Vagina (tissue), 2 donors: ENCODE measurements at regions not wholly inside any gene's neighbourhood (a gene's known extent, or its start where the extent isn't known, plus 50 kb on each side); places are given as distances from the start of the nearest gene placed in this dataset.

ENCODE experiments used
- DNase-seq, 2 donors: peaks; one replicate each; pipeline ENCODE4 v3.0.0-alpha.2; 2017; ENCODE audit errors: extremely low spot score in 2 of 2
- H3K27ac ChIP-seq: fragments of 200-600 bp; sonication (generic); one replicate; pipeline ENCODE4 v1.5.1; 2019
- H3K27me3 ChIP-seq: fragments of 200-600 bp; sonication (generic); one replicate; pipeline ENCODE4 v1.5.1; 2019
- H3K36me3 ChIP-seq, 2 donors: fragments of 200-600 bp; sonication (generic); one replicate each; pipeline ENCODE4 v1.5.1; 2017 to 2019
- H3K4me1 ChIP-seq: fragments of 200-600 bp; sonication (generic); one replicate; pipeline ENCODE4 v1.5.1; 2019
- H3K4me3 ChIP-seq, 2 donors: fragments of 200-600 bp; sonication (generic); 1 replicate in 1 of 2; 2 replicates in 1 of 2; pipeline ENCODE4 v1.5.1; 2016 to 2019
- H3K9me3 ChIP-seq: fragments of 200-600 bp; sonication (generic); one replicate; pipeline ENCODE4 v1.5.1; 2019
- CTCF ChIP-seq, 3 experiments: fragments of 450-650 bp in 2 of 3; fragments of 200-600 bp in 1 of 3; sonication (generic) in 1 of 3; IDR thresholded peaks; one replicate each; pipeline ENCODE4 v1.5.1; 2017 to 2019; ENCODE audit warnings: antibody characterized with exemption in 3 of 3, mild to moderate bottlenecking in 2 of 3, moderate library complexity in 2 of 3
- POLR2A ChIP-seq, 2 donors: fragments of 450-650 bp; IDR thresholded peaks; one replicate each; pipeline ENCODE4 v1.6.1; 2017; ENCODE audit warnings: antibody characterized with exemption in 2 of 2, mild to moderate bottlenecking in 2 of 2, moderate library complexity in 2 of 2
- POLR2AphosphoS5 ChIP-seq, 2 donors: sonication (generic); formaldehyde crosslinking; IDR thresholded peaks; one replicate each; pipeline ENCODE4 v1.9.0; 2017; ENCODE audit warnings: antibody characterized with exemption in 2 of 2, mild to moderate bottlenecking in 2 of 2, low read depth in 1 of 2; ENCODE audit not compliant: insufficient read depth in 1 of 2
- intact Hi-C: fragments of 100-400 bp; cut with DNase I; formaldehyde crosslinking; loops from one replicate; pipeline ENCODE4 v1.15.1; 2023

- no peak overlapping the region for H3K4me3 ChIP-seq
- no peak overlapping the region for H3K27ac ChIP-seq
- no peaks in the 10 kb centered on the region for H3K9me3 ChIP-seq
- no peak for DNase-seq
- H3K36me3 ChIP-seq = no peaks in the 10 kb centered on the region
- H3K4me1 ChIP-seq = no peaks in the 10 kb centered on the region
- H3K27me3 ChIP-seq = no peaks in the 10 kb centered on the region
- intact Hi-C loops = no loop called here
- TF ChIP-seq CTCF (IDR thresholded peaks at IDR 0.05) (no peak), POLR2AphosphoS5 (IDR thresholded peaks at IDR 0.05; ENCODE audit: insufficient read depth in 1 of 2, low read depth in 1 of 2) (no peak), POLR2A (IDR thresholded peaks at IDR 0.05) (no peak)
These were observed 2159.7 kb upstream of the PIK3C3 start for GRCh38 chr18:39795350-39795749.

- Histone ChIP-seq H3K4me3 (no peak overlapping the region), H3K9me3 (no peaks in the 10 kb centered on the region), H3K36me3 (no peaks in the 10 kb centered on the region), H3K27ac (no peak overlapping the region), H3K27me3 (no peaks in the 10 kb centered on the region), H3K4me1 (no peaks in the 10 kb centered on the region)
- no peak for DNase-seq
- intact Hi-C loops = no loop called here
- no peak for TF ChIP-seq POLR2A (IDR thresholded peaks at IDR 0.05)
- TF ChIP-seq CTCF (IDR thresholded peaks at IDR 0.05) = no peak
These were observed 2161.4 kb upstream of the PIK3C3 start for GRCh38 chr18:39793609-39794008.

GRCh38 chr18:39788383-39788782 lies 2166.7 kb upstream of the PIK3C3 start:
- Histone ChIP-seq H3K9me3 (no peaks in the 10 kb centered on the region), H3K27me3 (no peaks in the 10 kb centered on the region), H3K4me1 (no peaks in the 10 kb centered on the region), H3K4me3 (no peak overlapping the region), H3K36me3 (no peaks in the 10 kb centered on the region), H3K27ac (no peak overlapping the region)
- TF ChIP-seq POLR2AphosphoS5 (IDR thresholded peaks at IDR 0.05; ENCODE audit: insufficient read depth in 1 of 2, low read depth in 1 of 2) = no peak
- no peak for TF ChIP-seq CTCF (IDR thresholded peaks at IDR 0.05)
- TF ChIP-seq POLR2A (IDR thresholded peaks at IDR 0.05) = no peak
- intact Hi-C loops = no loop called here
- no peak for DNase-seq

- Histone ChIP-seq H3K27ac (no peak overlapping the region), H3K36me3 (no peaks in the 10 kb centered on the region), H3K4me3 (no peak overlapping the region), H3K27me3 (no peaks in the 10 kb centered on the region), H3K9me3 (no peaks in the 10 kb centered on the region), H3K4me1 (no peaks in the 10 kb centered on the region)
- no peak for TF ChIP-seq CTCF (IDR thresholded peaks at IDR 0.05)
- TF ChIP-seq POLR2AphosphoS5 (IDR thresholded peaks at IDR 0.05; ENCODE audit: insufficient read depth in 1 of 2, low read depth in 1 of 2) = no peak
- TF ChIP-seq POLR2A (IDR thresholded peaks at IDR 0.05) = no peak
- intact Hi-C loops = no loop called here
- DNase-seq = no peak
These were observed 2168.6 kb upstream of the PIK3C3 start for GRCh38 chr18:39786477-39786876.

GRCh38 chr18:39784541-39784940 lies 2170.5 kb upstream of the PIK3C3 start:
- Histone ChIP-seq H3K36me3 (no peaks in the 10 kb centered on the region), H3K4me3 (no peak overlapping the region), H3K9me3 (no peaks in the 10 kb centered on the region), H3K4me1 (no peaks in the 10 kb centered on the region), H3K27me3 (no peaks in the 10 kb centered on the region), H3K27ac (no peak overlapping the region)
- intact Hi-C loops = no loop called here
- TF ChIP-seq POLR2AphosphoS5 (IDR thresholded peaks at IDR 0.05; ENCODE audit: insufficient read depth in 1 of 2, low read depth in 1 of 2) (no peak), POLR2A (IDR thresholded peaks at IDR 0.05) (no peak), CTCF (IDR thresholded peaks at IDR 0.05) (no peak)
- DNase-seq = no peak
